Putamen (tissue), 1 donor: ENCODE measurements at regions not wholly inside any gene's neighbourhood (a gene's known extent, or its start where the extent isn't known, plus 50 kb on each side); places are given as distances from the start of the nearest gene placed in this dataset.

ENCODE experiments used
- DNase-seq: peaks from one replicate; pipeline ENCODE4 v3.0.0-alpha.2; 2016; ENCODE audit warnings: low spot score

DNA sequence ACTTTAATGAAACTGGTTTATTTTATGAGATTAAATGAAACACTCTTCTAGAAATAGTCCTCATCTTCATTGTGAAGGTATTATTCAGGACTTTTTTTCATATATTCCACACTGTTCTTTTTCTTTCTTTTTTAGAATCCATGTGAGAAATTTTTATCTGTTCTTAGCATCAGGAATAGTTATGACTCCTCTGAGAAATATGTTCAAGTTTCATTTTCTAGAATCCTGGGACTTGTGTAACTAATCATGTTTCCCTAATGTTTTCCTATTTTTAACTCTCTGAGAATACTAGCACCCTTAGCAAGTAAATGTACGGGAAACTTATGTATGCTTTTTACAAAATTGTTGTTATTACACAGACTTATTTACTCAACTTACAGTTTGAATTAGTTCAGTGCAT lies 407.8 kb downstream of the CBLN4 start:
- no peak for DNase-seq

DNA sequence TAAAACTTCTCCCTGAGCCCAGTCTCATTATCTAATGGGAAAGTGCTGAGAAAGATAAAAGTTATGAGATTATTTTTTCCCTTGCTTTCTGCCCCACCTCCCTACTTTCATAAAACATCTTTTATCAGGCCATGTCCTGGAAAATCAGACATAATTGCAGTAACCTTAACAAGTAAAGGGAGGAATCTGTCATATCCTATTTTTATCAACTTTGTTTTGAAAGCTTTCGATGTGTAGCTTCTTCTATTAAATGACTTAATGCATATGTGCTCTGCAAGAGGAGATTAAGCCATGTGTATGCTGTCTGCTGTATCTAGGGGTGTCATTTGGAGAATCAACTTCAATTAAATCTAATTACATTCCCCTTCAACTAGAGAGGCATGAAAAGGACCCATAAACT lies 408.9 kb downstream of the CBLN4 start:
- no peak for DNase-seq

DNA sequence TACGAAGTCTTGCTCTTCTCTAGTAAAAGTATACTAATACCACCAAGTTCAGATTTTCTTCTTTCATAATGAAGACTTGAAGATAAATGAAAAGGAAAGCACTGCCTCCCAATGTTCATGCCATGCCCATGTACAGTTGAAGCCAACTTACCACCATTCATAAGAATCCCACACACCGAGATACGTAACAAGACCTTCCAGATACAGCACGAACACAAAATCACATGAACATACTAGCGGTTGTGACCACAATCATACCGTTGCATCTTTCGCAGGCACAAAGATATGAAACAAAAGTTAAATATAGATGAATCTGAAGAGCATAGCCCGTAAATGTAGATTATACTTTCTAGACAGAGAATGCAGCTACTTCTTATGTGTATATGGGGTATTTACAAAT lies 412.5 kb downstream of the CBLN4 start:
- no peak for DNase-seq

DNA sequence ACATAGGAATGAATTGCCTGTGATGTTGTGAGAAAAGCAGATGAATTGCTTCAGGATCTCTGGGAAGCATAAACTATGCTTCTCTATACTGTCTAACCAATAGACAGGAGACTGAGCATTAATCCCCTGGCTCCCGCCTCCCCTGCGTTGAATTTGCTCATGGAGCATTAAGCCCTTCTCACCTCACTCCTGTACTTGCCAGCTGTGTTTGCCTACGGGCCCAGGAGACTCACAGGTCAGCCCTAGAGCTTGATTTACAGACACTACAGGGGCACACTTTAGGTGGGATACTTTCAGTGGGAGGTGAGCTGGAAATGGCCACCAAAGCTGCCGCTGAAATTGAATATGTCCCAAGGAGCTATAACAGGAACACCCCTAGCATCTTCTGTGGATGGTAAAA lies 418.7 kb downstream of the CBLN4 start:
- DNase-seq: no peak

DNA sequence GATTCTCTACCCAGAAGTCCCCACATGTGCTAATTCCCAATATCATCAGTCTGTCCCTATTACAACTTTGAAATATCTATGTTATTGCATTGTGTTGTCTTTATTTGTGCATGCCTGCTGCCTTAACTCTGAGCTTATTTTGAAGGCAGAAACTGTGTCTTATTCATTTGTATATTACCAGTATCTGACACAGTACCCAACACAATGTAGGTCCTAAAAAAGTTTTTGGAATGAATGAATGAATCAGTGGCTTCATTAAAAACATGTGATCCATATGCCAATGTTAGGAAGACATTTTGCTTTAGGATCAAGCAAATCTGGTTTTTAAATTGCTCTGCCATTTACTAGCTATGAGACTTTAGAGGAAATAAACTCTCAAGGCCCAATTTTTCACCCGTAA lies 420.4 kb downstream of the CBLN4 start:
- no peak for DNase-seq

DNA sequence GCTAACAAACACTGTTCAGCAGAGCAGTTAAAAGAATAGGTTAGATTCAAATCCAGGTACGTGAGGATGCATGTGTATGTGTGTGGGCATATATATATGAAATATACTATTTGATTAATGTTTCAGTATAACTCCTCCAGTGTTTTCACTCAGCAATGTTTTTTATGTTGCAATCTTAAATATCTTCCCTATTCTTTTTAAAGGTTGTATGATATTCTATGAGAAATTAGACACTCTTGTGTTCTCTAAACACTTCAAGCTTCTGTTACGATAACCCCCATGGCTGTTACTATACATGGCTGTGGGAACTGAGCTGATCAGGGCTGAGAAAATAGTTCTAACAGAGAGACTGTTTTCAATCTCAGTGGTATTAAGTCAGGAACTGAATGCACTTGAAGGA lies 421.0 kb downstream of the CBLN4 start:
- DNase-seq: no peak

DNA sequence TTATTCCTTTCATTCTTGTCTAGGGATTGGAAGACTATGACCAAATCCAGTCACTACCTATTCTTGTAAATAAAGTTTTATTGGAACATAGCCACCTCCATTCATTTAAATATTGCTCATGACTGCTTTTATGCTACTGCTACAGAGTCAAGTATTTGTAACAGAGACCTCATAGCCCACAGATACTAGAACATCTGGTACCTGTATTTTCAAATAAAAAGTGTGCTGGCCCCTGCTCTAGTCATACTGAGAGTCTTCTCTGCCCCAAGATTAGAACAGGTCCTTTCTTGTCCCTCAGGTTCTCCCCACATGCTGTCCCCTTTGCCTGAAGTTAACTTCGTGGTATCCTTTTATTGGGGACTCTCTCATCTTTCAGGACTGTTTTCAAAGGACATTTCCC lies 422.3 kb downstream of the CBLN4 start:
- DNase-seq: no peak

DNA sequence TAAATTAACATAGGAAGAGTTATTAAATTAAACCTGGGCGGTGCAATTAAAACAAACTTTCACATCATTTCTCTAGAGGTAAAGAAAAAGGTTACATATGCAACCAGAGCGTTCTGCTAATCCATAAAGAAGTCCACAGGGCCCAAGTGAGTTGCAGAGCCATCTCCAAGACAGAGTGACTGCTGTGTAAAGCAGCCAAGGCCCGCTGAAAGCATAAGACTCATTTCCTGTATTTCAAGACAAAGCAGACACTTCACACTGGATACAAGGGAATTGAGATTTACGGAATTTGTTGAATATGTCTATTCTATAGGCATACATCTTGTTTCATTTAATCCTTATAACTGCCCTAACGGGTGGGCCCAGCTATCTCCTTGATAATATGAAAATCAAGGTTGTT lies 422.8 kb downstream of the CBLN4 start:
- no peak for DNase-seq

DNA sequence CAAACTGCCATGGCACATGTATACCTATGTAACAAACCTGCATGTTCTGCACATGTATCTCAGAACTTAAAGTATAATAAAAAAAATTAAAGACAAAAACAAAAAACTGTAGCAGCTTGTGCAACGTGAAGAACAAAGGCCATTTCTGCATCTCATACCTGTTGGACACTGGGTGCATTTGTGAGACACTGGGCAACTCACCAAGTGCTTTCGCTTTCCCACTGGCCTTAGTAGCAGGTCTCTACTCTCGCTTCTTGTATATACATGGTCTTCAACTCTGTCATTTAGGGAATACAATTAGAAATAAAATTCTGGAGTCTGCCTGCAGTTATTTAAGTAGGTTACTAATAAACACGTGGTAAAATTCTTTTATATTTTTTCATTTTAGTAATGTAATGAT lies 423.8 kb downstream of the CBLN4 start:
- DNase-seq: no peak

DNA sequence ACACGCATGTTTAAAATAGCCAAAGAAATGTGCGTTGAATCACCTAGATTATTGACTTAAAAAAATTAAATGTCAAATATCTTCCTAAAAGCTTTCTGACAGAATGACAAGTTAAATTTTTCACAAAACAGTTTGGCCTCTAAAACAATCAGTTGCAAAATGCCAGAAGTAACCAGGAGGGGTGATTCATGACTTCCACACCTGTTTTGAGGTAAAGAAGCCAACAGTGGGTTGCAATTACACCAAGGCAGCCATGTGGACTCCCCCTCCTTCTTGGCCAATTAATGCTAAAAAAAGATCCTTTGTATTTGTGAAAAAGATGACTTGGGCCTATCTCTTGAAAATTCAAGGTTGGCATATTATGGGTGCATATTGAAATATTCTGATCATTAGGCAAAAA lies 424.8 kb downstream of the CBLN4 start:
- DNase-seq: no peak

DNA sequence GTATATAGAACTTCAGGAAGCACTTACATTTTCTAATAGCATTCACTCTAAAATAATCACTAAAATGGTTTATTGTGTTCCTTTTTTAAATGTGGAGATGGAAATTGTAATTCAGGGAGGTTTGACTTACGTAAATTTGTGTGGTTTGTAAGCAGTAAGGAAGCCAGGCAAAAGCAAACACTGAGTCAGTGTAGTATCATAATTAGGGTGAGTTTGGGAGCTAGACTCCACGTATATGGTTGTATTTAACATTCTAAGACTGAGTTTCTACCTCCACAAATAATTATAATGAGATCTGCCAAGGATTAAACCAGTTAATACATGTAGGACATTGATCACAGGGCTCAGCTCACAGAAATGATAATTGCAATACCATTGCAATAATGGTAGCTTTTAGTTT lies 425.5 kb downstream of the CBLN4 start:
- DNase-seq: no peak

DNA sequence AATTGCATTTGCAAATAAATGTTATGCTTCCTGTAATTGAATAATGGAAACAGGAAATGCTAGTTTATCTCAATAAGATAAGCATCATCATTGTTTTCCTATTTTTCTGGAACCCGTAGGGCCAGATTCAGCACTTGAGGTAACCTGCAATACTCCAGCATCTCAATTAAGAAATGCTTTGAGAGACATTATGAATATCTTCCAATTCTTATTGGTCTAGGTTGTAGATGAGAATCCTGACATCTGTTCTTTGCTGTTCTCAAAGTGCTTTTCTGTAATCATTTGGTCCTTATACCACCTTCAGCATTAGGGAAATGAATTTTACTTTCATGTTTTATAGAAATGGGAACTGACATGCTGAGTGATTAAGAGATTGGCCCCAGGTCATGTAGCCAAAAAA lies 428.3 kb downstream of the CBLN4 start:
- no peak for DNase-seq

DNA sequence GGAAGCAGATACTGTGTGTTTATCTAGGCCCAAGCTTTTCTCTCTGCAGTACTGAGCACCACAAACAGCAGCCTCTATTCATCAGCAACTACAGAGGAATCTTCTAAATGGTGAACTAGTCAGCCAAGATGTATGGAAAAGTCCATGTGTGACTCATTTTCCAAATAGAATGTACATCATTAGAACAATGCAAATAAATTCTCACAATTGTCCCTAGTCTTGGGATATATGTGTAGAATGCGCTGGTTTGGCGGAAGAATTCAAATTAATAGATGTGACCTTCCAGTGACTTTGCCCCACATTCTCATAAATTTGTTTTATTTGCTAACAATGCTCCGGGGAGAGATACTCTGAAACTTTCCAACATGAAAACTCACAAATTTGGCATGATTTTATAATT lies 436.2 kb downstream of the CBLN4 start:
- no peak for DNase-seq

DNA sequence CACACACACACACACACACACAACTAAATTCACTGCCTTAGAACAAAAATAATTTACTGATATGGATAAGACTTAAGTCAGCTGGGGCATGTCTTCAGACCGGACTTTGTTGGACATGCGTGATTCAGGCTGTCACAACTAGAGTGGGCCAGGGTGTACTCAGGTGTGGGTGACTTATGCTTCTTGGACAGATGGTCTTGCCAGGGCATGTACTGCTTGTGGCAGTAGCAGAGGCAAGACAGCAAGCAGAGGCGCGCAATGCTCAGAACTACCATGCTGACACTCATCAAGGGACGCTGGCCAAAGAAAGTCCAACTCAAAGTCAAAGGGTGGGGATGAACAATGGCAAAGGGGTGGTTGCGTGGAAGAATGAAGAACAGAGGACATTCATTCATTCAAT lies 437.5 kb downstream of the CBLN4 start:
- DNase-seq: no peak

DNA sequence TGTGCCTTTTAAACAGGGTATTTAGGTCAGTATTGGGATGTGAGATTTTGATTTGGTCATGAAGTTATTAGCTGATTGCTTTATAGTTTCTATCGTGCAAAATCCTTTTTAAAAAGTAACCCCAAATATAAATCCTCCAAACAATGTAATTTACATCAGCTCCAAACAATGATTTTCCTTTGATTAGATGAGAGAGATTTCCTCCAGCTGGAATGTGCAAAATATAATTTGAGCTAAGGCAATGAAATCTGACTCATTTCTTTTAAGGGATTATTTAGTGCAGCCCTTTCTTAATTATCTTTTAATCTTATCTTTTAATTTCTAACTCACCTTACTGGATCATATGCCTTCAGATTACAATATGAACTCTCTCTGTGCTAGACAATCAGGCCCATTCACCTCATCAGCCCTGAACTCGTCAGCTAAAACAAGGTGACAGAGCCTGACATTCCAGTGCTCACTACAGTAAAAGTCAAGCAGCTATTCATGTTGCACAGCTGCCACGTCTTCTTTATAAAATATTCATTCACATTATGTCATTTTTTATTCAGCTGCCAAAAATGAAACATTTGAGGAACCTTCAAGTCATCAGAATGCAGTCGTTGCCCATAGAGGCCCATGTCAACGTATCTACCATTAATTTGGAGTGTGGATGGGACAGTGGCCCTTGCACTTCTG lies 440.1 kb downstream of the CBLN4 start:
- DNase-seq: no peak

DNA sequence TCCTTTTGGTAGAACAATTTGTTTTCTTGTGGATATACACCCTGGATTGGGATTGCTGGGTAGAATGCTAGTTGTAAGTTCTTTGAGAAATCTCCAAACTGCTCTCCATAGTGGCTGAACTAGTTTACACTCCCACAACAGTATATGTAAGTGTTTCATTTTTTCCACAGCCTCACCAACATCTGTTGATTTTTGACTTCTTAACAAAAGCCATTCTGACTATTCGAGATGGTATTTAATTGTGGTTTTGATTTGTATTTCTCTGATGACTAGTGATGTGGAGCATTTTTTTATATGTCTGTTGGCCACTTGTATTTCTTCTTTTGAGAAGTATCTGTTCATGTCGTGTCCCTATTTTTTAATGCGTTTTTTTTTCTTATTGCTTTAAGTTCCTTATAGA lies 444.1 kb downstream of the CBLN4 start:
- DNase-seq: no peak

DNA sequence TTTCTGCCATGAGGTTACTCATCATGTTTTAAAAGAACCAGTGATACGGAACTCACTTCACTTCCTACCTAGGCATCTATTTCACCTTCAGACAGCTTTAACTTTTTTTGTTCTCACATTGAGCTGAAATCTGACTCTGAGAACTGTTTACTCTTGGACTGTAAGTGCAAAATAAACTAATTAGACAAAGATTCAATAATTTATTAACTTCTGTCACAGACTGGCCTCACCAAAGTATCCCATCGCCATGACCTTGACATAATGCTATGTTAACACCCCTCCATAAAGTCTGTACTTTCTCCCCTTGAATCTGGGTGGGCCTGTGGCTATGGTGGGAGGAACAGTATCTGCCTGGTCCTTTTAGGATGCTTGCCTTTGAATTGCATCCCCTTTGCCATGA lies 448.1 kb downstream of the CBLN4 start:
- no peak for DNase-seq

DNA sequence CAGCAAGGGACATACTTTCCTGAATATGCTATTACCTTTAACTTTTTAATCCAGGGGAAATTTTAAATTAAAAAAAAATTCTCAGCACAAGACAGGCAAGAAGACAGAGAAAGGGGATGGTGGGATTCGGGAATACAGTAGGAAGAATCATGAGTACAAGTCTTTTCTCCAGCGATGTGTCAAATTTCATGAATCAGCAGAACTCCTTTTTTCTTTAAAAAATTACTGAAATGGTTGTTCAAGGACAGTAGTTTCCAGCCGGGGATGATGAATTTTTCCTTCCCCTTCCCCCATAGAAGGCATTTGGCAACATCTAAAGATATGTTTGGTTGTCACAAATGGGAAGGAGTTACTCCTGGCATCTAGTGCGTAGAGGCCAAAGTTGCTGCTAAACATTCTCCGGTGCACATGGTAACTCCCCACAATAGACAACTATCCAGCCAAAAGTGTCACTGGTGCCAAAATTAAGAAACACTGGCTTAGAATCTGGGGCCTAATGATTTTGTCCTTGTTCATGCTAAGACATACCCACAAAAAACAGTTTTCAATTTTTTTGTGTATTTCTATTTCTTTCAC lies 450.2 kb downstream of the CBLN4 start:
- no peak for DNase-seq

DNA sequence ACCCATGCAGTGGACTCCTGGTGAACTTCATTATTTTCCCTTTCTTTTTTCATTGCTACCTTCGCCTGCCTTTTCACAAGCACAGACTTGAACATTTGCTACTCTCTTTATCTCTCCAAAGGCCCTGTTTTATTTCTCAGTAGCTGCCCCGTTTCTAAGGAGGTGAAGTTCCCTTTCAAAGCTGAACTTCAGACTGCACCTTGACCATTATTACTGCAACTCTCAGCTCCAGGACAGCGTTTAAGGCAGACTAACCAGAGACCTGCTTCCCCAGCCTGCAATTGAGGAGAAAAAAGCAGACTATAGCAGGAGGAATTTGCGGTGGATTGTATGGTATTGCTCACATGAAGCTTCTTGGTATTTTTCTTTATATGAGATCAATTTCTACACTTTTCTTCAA lies 460.7 kb downstream of the CBLN4 start:
- DNase-seq: no peak

DNA sequence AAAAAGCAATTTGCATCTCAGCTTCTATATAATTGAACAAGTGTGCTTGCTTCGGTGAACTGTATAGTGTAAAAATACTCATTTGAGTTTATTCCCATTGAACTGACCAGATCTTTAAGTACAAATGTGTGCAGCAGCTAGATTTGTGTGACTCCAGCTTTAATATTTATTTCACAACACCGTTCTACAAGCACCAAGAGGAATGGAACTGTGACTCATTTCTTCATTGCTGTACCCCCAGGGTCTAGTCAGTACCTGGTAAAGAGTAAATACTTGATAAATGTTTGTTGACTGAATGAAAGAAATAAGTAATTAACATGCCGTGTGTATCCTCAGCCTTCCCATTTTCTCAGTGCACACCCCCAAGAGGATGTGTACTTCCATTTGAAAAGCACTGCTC lies 464.8 kb downstream of the CBLN4 start:
- DNase-seq: no peak

DNA sequence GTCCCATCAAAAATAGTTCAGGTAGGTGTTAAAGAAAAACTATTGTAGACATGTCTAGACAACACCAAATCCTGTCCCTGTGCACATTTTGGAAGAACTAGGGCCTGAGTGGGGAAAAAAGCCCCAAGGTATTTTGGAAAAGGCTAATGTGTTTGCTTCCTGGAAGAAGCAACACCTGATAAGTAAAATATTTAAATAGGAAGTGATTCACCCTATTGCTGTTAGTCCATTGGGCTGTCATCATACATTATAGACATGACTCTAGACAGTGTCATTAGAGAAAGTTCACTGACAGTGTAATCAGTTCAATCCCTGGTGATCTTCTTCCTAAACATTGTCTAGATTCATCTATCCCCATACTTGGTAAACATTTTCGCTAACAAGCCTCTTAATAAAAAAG lies 465.3 kb downstream of the CBLN4 start:
- no peak for DNase-seq

DNA sequence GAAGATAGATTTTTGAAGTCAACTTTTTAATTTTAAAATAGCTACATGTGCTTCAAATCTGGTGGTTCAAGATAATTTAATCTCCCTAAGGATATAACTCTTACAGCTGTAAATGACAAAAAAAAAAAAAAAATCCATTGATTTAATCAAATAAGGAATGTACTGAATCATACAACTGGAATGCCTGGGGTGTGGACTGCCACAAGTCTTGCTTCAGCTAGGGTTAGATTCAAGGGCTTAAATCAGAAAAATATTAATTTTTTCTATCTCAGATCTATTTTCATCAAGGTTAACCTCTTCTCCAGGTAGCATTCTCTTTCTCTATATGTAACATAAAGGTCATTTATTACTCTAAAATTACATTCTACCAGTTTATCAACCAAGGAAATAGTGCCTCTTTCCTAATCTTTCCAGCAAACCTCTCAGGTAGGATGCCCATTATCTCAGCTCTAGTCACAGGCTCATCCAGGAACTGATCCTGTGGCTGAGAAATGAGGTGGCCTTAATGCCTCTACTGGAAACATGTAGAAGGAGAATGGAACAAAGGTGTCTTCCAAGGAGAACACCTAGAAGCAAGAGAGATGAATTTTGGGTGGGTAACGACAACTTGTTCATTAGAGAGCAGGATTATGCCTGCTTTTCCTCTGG lies 466.9 kb downstream of the CBLN4 start:
- no peak for DNase-seq

DNA sequence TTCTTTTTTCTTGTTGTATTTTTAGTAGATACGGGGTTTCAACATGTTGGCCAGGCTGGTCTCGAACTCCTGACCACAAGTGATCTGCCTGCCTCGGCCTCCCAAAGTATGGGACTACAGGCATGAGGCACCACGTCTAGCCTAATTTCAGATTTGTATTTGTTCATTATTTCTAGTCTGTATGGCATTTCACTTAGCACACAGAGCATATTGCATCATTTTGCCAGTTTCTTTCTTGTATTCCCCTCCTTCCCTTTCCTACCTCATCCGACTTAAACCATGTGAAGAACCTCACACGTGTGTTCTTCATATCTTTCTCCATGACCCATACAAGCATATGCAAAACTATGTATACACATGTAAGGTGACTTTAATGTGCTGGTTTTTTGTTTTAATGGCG lies 470.0 kb downstream of the CBLN4 start:
- DNase-seq: no peak

DNA sequence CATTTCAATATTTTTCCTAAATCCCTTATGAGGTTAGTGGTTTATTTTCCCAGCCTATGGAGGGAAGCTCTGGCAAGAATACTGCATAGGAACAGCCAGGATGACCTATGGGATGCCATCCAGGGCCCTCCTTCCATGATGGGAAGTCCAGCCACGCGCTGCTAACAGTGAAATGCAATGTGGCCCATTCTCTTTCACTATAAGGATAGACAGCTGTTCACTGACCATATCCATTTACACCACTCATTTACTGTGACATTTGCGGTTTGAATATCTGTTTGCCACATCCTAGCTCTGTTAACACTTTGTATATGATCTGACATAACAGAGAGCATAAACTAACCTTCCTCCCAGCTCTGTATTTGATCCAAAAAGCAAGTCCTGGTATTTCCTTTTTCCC lies 471.7 kb downstream of the CBLN4 start:
- no peak for DNase-seq
